Kidney glomerular epithelial cell (primary cell): ENCODE measurements at regions not wholly inside any gene's neighbourhood (a gene's known extent, or its start where the extent isn't known, plus 50 kb on each side); places are given as distances from the start of the nearest gene placed in this dataset.
"Not testable (repeated sequence)": the region's sequence is repeated elsewhere in the genome, so short reads cannot be mapped to it uniquely, and the experiment has no call there.

Experiments used
- DNase-seq: peaks from one replicate; lab custom pipeline; 2025; lab: John Stamatoyannopoulos, UW

DNA sequence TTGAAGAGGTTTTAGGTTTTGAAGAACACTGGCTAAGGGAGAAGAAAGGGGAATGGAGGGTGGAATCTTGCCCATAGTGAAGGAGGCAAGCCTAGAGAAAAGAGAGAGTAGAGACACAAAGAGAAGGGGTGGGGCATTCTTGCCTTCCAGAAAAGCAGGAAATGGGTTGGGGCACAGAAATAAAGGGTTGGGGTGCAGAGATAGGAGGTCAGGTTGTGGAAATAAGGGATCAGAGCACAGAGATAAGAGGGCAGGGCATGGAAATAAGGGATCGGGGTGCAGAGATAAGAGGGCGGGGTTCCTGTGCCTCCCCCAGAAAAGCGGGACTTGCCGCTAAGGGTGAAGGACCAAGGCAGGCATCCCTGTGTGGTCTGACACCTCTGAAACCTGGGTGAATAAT, 69.9 kb downstream of the ALG1L2 start:
- not testable (repeated sequence) for DNase-seq

GRCh38 chr3:130153247-130153646, 71.6 kb downstream of the ALG1L2 start:
- not testable (repeated sequence) for DNase-seq

GRCh38 chr3:130155464-130155863, 73.8 kb downstream of the ALG1L2 start:
- not testable (repeated sequence) for DNase-seq

GRCh38 chr3:130166856-130167255, 85.2 kb downstream of the ALG1L2 start:
- not testable (repeated sequence) for DNase-seq

- DNase-seq = not testable (repeated sequence)
Observed at GRCh38 chr3:130175195-130175594, 93.6 kb downstream of the ALG1L2 start.

GRCh38 chr3:130176476-130177256, 95.0 kb downstream of the ALG1L2 start:
- DNase-seq = not testable (repeated sequence)

- DNase-seq = not testable (repeated sequence)
Observed at GRCh38 chr3:130178835-130179234, 97.2 kb downstream of the ALG1L2 start.

DNA sequence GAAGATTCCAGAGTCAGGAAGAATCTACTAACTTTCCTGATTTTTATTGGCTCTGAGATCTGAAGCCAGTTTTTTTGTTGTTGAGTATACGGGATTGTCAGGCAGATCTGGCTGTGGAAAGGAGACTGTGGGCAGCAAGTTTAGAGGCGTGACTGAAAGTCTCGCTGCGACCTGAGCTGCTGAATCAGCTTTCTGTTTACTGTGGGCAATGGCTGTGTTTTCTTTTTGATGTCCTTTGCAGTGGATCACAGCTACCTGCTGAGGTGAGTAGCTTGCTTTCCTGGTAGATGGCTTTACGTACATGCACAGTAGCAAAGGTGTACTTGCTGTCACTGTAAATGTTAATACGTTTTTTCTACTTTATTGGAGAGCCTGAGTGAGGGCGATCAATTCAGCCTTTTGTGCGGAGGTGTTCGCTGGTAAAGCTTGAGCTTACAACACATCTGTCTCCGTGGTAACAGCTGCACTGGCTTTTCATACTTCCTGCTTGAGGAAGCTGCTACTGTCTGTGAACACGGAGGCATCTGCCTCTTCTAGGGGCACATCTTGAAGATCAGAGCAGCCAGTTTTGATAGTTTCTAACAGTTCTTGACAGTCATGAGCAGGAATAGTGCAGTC, 97.8 kb downstream of the ALG1L2 start:
- not testable (repeated sequence) for DNase-seq

DNA sequence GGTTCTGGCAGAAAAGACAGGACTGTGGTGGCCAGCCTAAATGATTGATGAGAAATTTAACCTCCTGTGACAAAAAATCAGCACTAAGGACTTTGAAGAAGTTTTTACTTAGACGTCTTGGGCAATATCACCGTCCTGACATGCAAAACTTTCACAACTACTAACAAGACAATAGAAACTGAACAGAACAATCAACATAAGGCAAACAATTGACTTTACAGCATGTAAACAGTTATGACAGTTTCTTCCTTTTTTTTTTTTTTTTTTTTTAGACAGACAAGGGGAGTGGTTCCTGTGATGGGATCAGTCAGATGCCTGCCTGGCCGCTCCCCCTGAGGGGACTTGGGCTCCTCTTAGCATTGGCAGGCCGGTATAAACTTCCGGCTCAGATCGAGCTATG, 100.8 kb downstream of the ALG1L2 start:
- not testable (repeated sequence) for DNase-seq

DNA sequence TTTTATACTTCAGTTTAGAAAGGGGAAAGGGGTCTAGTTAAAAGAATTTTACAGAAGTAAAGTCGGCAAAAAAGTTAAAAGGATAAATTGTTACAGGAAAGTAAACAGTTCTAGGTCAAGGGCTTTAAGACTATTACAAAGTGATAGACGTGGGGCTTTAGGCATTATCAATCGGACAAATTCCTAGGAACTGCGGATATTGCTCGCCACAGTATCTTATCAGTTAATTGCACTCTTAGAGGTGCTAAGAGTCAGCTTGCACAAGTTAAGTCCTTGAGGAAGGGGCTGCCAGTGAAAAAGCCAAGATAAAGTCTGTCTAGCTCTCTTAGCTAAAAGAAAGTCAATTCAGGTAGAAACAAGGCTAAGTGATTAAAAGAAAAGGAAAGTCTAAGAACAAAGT, 102.1 kb downstream of the ALG1L2 start:
- not testable (repeated sequence) for DNase-seq

- not testable (repeated sequence) for DNase-seq
Observed at GRCh38 chr3:130184152-130185024, 102.8 kb downstream of the ALG1L2 start.

GRCh38 chr3:130201272-130201671, 119.6 kb downstream of the ALG1L2 start:
- DNase-seq = not testable (repeated sequence)

GRCh38 chr3:130203633-130204032, 122.0 kb downstream of the ALG1L2 start:
- DNase-seq = not testable (repeated sequence)

DNA sequence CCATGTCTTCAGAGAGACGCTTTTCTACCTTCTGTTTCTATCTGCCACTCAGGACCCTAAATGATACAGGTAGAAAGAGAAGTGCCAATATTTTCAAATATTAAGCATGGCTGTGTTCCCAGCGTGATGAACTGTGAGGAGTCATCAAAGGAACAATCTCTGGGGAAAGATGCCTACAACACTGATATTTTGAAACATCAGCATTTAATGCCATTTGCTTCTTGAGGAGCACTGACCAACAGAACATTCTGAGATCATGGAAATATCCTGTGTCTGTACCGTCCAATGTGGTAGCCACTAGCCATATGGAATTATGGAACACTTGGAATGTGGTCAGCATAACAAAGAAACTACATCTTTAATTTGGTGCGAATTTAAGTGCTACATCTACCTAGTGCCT, 117.9 kb upstream of the COL6A5 start:
- DNase-seq = no peak

GRCh38 chr3:130242850-130243569, 102.5 kb upstream of the COL6A5 start:
- peak; percentile 9 for DNase-seq

DNA sequence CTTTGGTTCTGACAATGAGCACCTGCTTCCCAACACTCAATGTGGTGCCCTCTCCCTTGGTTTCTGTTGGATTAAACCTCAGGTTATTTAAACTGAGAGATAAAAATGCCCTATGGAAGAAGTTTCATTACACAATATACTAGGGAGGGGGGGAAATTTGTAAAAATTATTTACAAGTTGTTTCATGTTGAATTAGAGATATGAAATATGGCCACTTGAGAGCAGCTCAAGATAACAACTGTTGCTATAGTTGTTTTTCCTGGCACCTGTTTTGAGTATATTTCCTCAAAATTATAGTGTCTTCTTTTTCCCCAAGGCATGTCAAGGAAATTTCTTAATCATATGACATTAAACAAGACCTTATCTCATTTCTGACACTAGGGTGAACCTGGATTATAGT, 101.7 kb upstream of the COL6A5 start:
- DNase-seq = no peak

DNA sequence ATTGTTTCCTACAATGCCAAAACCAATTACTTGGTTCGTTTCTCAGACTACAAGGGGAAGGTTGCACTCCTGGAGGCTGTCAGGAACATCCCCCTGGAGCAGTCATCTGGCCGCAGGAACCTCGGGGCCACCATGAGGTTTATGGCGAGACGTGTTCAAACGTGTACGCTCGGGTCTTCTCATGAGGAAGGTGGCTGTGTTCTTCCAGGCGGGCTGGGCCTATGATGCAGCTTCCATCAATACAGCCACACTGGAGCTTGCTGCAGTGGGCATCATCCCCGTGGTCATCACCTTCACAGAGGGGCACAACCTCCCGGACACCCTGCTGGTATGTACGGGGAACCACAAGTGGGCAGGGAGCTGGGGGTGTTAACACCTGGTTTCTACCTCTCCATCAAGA, 94.5 kb upstream of the COL6A5 start:
- DNase-seq = no peak

DNA sequence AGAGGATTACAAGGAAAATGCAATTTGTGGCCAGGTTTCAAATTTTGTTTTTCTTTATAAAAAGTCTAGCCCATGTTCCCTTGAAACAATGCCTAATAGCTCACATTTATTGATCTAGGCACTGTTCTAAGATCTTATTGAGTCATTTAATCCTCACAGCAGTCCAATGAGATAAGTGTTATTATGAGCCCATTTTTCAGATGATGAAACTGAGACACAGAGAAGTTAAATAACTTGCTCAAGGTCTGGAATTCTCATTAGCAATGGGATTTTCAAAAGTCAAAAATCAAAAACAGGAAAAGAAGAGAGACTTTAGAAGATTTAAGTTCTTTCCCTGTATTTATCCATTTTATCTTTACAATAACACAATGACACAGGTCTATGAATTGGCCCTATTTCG, 90.0 kb upstream of the COL6A5 start:
- no peak for DNase-seq

DNA sequence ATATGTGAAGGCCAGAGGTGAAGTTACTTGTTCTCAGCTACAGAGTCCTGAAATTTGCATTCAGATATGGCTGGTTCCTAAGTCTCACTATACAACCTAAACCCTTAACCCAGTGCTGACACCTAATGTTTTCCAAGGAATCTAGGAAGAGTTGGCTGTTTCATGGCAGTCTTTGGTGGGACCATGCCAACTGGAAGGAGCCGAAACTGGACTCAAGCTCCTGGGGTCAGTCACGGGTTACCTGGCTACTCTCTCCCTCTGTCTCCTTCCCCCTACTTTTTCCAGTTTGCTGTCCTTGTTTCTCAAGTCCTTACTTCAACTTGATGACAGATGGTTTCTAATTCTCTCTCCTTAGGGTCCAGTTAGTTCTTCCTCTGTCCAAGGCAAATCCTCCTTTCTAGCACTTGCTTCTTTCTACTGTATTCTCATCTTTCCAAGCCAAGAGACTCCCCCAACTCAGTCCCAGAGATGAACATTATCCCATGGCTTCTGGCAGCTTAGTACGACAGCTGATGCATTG, 88.6 kb upstream of the COL6A5 start:
- DNase-seq = no peak

DNA sequence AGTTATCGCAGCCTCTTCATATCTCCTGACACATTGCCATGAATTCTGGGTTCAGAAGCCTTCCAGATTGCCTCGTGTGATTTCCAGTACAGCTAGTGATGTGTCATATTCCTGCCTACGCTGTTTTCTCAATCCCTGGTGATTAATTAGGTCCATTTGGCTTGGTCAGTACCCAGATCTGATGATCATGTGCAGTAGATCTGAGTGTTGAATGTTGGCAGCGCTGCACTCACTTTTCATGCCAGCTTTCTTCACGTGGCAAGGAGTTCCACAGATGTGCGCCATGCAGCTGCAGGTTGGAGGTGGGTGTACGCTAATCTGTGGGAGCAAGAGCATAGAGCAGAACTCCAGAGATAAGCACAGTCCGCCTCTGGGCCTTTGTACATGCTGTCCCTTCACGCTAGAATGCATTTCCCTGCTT, 86.9 kb upstream of the COL6A5 start:
- DNase-seq = no peak

GRCh38 chr3:130259166-130259874, 86.2 kb upstream of the COL6A5 start:
- DNase-seq = no peak
